GM23338 (cell line): ENCODE measurements at regions not wholly inside any gene's neighbourhood (a gene's known extent, or its start where the extent isn't known, plus 50 kb on each side); places are given as distances from the start of the nearest gene placed in this dataset.

ENCODE experiments used
- CREB1 ChIP-seq: fragments of 250-450 bp; sonication (Bioruptor Pico); IDR thresholded peaks from 2 replicates; pipeline ENCODE4 v1.5.0; 2020; ENCODE audit warnings: low read depth, mild to moderate bottlenecking, moderate library complexity
- CTCF ChIP-seq, 2 experiments: fragments of 200-600 bp in 1 of 2; sonication (generic) in 1 of 2; conservative IDR thresholded peaks; 2 replicates each; pipeline versions ENCODE4 v1.5.1 to v1.6.1; 2016 to 2017; ENCODE audit warnings: antibody characterized with exemption in 2 of 2, low read depth in 2 of 2, mild to moderate bottlenecking in 2 of 2, moderate library complexity in 1 of 2
- EZH2 ChIP-seq: fragments of 200-600 bp; sonication (generic); IDR thresholded peaks from one replicate; pipeline ENCODE4 v1.8.0; 2017; ENCODE audit warnings: antibody characterized with exemption, mild to moderate bottlenecking, low read depth; ENCODE audit not compliant: unreplicated experiment
- EZH2phosphoT487 ChIP-seq: fragments of 200-600 bp; sonication (generic); IDR thresholded peaks from one replicate; pipeline ENCODE4 v1.8.1; 2018; ENCODE audit warnings: antibody characterized with exemption; ENCODE audit not compliant: unreplicated experiment
- JUNB ChIP-seq: IDR thresholded peaks from one replicate; pipeline ENCODE4 v1.6.1; 2016; ENCODE audit warnings: antibody characterized with exemption; ENCODE audit not compliant: unreplicated experiment
- POLR2AphosphoS5 ChIP-seq: IDR thresholded peaks from 2 replicates; pipeline ENCODE4 v1.6.1; 2016; ENCODE audit warnings: antibody characterized with exemption, low read depth
- REST ChIP-seq: IDR thresholded peaks from one replicate; pipeline ENCODE4 v1.6.1; 2018; ENCODE audit warnings: antibody characterized with exemption; ENCODE audit not compliant: unreplicated experiment
- STAT1 ChIP-seq: IDR thresholded peaks from one replicate; pipeline ENCODE4 v1.6.1; 2016; ENCODE audit warnings: antibody characterized with exemption; ENCODE audit not compliant: unreplicated experiment
- ZNF462 ChIP-seq: fragments of 250-450 bp; sonication (Bioruptor Pico); IDR thresholded peaks from 2 replicates; pipeline ENCODE4 v1.5.0; 2020; ENCODE audit warnings: mild to moderate bottlenecking, moderate library complexity

GRCh38 chr6:71090217-71090616, 133.4 kb upstream of the B3GAT2 start:
- TF ChIP-seq EZH2: no peak
- no peak for TF ChIP-seq REST
- TF ChIP-seq CREB1: no peak
- TF ChIP-seq CTCF (conservative IDR thresholded peaks at IDR 0.05; ENCODE audit: low read depth in 2 of 2): no peak
- TF ChIP-seq EZH2phosphoT487: no peak
- no peak for TF ChIP-seq STAT1
- TF ChIP-seq POLR2AphosphoS5: no peak
- TF ChIP-seq JUNB: no peak
- no peak for TF ChIP-seq ZNF462 (CRISPR knock-in tag)
